Left forelimb (tissue), 1 donor: ENCODE measurements at regions not wholly inside any gene's neighbourhood (a gene's known extent, or its start where the extent isn't known, plus 50 kb on each side); places are given as distances from the start of the nearest gene placed in this dataset.
"Not testable (repeated sequence)": the region's sequence is repeated elsewhere in the genome, so short reads cannot be mapped to it uniquely, and the experiment has no call there.

ENCODE experiments used
- DNase-seq: peaks from one replicate; pipeline ENCODE4 v3.0.0-alpha.2; 2018; ENCODE audit warnings: low spot score

DNA sequence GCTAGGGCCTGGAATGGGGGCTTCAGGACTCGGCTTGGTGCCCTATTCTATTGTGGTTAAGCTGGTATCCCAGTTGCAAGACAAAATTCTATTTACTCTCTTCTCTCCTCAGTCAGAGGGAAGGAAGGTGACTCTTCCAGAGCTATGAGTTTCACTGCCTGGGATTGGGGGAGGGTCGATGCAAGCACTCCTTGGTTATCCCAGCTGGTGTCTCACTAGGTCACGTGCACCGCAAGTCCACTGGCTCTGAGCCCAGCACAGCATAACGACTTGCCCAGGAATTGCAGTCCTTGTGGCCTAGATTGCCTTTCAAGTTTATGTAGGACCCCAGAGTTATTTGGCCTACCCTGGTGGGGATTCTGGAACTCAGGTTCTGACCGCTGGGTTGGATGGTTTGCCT is 958.8 kb downstream of the IGSF11 start:
- DNase-seq, result no peak

DNA sequence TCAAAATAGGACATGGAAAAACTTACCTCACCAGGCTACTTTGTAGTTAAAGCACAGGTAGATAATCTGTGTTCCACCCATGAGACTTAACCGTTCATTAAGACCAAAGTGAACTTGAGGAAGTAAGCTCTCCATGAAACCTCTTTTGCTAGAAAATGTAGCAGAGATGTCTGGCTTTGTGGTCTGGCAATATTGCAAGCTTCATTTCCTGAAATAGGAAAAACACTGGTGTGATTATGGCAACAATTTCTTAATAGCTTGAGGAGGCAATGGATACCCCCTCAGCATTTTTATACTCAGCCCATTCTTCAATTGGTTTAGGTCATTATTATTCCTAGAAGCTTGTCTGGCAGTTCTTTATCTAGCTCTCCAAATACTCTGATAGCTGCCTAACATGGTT is 957.3 kb downstream of the IGSF11 start:
- DNase-seq, result no peak

DNA sequence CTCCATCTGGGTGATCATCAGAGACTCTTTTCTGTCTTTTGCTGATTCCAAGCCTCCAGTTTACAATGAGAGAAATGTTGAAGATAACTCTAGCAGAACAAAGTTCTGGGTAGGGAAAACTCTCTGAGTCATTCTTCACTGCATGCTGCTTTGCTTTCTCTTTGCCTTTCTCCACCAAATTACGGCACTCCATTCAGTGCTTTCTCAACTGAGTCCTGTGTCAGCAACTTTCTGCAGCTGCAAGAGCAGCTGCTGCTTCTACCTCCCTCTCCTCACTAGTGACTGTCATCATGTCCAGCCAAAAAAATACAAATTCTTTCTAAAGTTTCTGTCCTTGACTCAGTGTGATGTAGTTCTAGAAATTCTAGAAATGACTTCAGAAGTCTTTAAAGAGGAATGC is 953.8 kb downstream of the IGSF11 start:
- DNase-seq, result no peak

DNA sequence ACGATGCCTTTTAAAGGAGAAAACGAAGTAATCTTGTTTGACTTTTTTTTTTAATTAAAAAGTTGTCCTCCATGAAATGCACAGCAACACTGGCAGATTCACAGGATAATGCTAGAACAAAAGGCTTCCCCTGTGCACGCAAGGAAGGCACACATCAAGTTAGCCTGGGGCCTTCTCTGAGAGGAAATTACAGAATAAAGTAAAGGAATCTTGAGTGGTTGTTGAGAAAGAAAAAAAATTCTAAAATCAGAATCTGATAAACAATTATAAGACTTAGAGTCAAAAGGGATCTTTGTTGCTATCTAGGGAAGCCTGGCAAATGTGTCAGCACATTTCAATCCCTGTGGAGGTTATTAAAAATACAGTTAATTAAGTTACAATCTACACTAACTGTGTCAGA is 946.0 kb downstream of the IGSF11 start:
- DNase-seq, result no peak

DNA sequence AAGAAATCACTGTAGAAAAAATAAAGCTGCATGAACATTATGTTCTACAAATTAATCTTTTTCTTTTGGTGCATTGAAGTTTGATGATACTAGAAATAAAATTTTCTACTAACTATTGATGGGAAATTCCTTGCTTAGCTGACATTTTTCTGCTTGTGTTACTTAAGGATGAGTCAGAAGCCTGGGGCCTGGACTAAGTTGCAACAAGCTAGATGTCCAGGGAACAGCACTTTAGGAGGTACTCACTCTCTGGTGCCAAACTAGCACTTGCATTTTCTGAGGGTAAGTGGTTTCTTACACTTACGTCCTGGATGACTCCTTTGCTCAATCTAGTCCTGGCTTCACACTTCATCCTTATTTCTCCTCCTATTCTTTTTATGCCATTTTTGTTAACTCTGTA is 945.1 kb downstream of the IGSF11 start:
- DNase-seq, result no peak

DNA sequence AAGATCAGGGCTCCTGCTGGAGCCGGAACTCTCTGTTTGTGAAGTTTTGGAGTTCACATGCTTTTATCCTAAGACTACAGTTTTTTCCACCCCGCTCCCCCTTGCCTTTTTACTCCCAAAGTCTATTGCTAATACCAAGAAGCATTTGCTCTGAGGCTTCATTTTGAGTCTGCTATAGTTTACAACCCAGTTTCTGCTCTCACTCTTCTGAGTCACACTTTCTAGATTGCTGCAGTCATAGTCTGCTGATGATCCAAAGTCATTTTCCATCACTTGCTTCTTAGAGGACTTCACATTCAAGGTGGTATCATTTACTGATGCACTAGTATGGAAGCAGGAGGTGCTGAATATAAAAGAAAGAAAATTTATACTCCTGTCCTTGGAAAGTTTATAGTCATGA is 937.4 kb downstream of the IGSF11 start:
- DNase-seq, result no peak

DNA sequence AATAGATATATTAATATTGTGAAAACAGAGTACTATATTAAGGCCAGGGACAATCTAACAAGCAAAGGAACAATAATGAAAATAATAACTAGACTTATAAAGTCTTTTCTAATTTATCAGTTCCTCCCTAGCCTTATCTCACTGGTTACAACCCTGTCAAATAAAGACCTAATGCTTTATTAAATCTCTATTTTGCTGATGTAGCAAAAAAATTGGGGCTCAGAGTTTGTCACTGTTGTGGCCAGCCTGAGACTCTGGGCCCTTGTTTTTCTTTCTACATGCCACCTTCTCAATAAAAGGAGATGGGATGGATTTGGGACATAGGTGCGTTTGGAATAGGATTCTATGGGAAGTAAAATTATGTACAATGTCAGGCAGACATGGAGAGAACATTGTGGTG is 937.0 kb downstream of the IGSF11 start:
- no peak for DNase-seq

DNA sequence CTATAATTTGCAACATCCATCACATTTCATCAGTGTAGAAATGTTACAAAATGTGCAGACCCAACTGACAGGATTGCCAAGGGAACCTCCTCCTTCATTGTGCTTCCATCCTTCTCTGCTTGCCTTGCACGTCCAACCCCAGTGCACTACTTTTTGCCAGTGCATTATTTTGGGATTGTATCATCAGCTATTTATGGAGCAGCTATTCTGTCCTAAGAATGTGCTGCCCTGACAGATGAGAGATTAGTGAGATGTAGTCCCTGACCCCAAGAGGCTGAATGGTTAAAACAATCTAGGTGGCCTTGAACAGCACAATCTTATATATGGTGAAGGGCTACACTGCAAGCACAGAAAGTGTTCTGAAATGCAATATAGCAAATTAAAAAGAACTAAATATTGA is 935.8 kb downstream of the IGSF11 start:
- DNase-seq, result no peak

DNA sequence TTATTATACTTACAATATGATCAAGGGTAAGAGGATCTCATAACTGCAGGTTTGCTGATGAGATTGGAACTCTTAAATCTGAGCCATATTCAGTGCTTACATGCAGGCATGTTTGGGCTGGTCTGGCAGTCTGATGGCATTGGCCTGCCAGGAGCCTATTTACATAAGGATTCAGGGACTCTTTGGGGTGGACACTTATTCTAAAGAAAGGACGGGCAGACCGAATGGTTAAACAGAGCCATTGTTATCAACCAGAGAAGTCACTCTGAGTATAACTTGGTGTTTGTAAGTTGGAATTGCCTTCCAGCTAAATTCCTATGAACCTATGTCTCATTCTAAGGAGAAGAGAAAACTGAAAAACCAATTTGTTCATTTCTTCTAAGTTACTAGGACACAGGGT is 932.8 kb downstream of the IGSF11 start:
- DNase-seq, result no peak

DNA sequence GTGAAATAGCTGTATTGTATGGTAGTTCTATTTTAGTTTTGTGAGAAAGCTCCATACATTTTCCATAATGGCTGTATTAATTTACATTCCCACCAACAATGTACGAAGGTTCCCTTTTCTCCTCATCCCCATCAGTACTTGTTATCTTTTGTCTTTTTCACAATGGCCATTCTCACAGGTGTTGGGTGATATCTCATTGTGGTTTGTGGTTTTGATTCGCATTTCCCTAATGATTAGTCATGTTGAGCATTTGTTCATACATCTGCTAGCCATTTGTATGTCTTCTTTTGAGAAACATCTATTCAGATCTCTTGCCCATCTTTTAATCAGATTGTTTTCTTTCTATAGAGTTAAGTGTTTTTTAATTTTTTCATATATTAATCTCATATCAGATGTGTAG is 931.9 kb downstream of the IGSF11 start:
- no peak for DNase-seq

DNA sequence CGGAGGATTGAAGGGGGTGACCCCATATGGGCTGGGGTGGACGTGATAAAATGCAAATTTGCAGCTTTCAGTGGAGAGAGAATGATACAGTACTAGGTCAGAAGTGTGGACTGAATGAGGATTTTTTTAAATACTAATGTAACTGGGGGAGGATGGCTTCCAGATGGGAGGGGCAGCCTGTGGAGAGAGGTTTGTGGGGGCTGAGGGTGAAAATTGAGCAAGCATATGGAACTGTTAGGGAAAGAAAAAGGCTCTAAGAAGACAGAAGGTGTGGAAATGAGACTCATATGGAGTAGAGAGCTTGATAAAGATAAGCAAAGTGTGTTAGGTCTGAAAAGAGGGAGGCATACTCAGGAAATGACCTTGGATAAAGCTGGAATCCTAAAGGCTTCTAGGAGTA is 926.4 kb downstream of the IGSF11 start:
- DNase-seq, result no peak

DNA sequence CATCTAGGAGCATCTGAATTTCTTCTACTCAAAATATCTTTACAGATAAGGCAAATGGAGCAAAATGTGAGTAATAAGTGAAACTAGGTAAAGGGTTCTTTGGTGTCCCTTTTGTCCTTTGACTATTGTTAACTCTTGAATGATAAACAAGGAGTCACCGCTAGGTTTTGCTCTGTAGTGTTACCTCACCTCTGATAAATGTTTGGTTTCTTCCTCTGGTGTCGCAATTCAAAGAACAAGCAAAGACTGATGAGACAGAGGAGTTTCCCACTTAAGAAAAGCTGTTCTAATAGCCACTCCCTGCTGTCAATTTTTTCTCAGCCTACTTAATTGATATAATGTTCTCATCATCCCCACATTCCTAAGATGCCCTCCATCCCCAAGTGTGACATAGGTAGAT is 925.9 kb downstream of the IGSF11 start:
- no peak for DNase-seq

DNA sequence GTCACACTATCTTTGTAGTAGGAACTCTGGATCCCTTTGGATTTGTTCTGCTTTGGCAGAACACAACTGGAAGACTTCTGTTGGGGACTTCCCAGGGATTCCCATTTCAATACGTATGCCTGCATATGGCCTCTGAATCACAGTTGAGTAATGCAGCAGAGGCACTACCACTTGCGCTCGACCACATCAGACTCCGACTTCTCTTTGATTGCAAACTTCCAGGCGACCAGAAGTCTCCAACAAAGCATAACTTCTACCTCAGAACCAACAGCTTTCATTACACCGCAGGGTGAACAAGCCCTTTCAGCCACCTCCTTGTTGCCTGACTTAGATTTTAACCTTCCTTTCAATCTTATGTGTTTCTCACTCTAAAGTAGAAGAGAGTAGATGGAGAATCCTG is 924.4 kb downstream of the IGSF11 start:
- DNase-seq, result no peak

DNA sequence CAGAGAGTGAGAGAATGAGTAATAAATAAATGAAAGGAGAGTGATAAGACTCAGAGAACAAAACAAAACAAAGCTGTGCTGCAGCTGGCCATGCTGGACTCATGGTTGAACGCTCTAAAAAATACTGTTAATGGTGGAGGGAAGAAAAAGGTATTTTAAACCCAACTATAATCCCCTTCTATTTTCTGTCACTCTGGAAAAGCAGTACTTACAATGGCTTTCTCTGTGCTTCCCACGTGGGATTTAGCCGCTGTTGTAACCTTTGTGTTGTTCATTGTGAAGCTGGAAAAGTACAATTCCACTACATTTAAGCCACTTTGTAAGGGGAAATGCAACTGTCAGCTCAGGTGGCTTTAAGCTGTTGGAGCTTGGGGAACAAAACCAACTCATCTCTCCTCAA is 917.7 kb downstream of the IGSF11 start:
- DNase-seq, result no peak

DNA sequence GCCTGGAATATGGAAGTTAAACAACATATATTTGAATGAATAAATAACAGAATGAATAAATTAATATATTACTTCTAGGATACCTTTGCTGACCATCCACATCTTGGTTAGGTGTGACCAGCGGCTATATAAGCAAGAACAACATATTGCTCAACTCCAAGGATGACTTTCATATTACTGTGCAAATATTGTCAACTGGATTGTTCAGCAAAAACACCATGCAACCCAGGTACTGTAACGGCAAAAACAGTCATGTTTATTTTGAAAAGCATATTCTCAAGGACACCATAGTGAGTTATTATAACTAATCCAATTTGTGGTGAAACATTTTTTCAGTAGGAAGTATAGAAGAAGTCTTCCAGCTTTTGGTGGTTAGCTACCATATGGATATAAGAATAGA is 907.9 kb downstream of the IGSF11 start:
- DNase-seq, result no peak

DNA sequence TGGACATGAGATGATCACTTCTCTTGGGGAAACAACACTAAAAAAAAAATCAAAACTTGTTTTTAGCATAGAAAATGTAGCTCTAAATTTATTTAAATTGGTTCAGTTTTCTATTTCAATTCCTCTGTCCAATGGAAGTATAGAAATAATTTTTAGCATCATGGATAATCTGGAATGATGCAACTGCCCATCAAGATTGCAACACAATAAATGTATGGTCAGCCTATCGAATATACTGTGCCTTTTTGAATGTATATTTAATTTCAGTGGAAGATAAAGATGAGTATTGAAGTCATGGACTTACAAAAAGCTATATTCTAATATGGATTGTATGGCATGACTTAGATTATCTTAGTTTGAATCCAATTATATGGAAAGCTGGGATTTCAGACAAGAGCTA is 906.7 kb downstream of the IGSF11 start:
- DNase-seq, result no peak

DNA sequence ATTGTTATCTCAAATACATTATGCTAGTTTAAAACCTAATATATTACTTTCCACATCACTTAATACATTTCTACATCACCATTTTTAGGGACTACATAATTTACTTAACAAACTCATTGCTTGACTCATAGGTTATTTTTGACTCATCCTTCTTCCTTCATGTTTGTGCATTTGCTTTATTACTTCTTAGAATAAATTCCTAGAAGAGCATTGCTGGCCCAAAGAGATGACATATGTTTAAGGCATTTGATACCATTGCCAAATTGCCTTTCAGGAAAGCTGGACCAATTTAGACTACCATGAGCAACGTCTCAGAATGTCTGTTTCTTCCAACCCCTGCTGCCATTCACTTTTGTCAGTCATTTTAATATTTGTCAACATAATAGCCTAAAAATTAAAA is 905.8 kb downstream of the IGSF11 start:
- no peak for DNase-seq

DNA sequence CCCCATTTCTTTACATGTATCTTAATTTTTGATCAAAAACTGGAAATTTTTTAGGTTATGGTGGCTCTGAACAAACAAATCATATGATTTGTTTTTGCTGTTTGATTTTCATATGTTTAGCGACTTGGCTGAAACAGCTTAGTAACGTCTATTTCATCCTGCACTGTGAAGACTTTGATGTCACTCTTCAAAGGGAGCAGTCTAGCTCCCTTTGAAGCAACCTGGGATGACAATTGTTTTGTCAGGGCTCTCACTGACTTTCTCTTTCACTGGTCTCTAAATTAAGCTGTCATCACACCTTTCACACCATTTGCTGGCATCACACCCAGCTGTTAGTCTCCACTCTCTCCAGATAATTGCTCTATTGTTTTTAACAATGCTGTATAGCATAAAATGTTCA is 896.9 kb downstream of the IGSF11 start:
- DNase-seq, result no peak

DNA sequence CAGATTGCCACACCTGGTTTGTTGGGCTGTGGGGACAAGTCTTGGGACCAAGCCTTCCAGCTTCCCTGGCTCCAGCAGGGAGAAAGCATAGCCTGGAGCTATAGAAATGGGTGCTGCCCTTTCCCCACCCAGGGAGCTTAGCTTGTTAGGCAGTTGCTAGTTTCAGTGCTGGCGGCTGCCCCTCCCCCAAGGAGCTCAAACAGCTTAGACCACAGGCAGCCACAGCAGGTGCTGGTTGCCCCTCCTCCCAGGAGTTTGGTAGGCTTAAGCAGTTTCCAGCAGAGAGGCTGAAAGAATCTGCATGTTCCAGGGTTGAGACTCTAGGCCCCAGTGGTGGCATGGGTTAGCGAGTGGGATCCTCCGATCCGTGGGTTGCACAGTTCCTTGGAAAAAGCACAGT is 889.7 kb downstream of the IGSF11 start:
- no peak for DNase-seq

DNA sequence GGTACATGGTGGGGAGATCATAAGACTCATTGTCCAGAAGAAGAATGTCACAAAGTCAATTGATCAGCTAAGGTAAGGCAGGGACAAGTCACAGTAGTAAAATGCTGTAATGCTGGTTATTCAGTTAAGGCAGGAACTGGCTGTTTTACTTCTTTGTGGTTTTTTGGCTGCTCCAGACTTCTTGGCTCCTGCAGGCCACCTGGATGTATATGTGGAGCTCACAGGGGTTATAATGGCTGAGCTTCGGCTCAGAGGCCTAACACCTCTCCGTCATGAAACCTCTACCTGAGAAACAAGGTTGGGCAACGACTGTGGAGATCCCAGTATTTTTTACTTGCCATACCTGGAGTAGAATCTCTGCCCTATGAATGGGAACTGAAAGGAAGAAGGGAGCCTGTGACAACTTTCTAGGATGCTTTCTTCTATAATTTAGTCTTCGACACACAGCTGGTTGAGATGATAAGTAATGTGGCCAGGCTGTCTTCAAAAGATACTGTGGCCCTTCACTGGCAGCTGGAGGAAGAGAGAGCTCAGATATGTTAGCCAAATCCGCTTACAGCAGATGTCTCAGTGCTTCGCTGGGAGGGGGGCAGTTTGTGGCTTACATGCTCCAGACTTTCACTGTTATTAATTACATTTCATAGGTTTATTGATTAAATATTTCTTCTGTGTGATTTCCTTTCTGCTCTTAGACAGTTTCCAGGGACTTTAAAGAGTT is 887.8 kb downstream of the IGSF11 start:
- no peak for DNase-seq

DNA sequence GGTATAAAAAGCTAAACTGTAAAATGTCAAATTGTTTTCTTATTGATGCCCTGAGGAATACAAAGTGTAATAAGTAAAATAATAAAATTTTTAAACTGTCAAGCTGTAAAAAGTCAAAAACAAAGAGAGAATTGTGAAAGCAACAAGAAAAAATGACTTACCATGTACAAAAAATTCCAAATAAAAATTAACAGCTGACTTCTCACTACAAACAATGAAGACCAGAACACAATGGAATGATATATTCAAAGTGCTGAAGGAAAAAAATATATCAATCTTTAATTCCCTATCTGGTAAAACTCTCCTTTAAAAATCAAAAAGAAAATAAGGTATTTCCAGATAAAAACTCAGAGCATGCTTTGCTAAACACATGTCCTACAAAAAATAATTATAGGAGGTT is 883.5 kb downstream of the IGSF11 start:
- DNase-seq, result no peak

DNA sequence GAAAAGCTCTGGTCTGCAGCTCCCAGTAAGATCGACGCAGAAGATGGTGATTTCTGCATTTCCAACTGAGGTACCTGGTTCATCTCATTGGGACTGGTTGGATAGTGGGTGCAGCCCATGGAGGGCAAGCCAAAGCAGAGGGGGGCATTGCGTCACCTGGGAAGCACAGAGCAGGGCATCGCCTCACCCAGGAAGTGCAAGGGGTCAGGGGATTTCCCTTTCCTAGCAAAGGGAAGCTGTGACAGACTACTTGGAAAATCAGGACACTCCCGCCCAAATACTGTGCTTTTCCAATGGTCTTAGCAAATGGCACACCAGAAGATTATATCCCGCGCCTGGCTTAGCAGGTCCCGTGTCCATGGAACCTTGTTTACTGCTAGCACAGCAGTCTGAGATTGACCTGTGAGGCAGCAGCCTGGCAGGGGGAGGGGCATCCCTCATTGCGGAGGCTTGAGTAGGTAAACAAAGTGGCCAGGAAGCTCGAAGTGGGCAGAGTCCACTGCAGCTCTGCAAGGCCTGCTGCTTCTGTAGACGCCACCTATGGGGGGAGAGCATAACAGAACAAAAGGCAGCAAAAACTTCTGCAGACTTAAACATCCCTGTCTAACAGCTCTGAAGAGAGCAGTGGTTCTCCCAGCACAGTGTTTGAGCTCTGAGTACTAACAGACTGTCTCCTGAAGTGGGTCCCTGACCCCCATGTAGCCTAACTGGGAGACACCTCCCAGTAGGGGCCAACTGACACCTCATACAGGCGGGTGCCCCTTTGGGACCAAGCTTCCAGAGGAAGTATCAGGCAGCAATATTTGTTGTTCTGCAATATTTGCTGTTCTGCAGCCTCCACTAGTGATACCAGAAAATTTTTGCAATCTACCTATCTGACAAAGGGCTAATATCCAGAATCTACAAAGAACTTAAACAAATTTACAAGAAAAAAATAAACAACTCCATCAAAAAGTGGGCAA is 871.7 kb downstream of the IGSF11 start:
- DNase-seq, result not testable (repeated sequence)

DNA sequence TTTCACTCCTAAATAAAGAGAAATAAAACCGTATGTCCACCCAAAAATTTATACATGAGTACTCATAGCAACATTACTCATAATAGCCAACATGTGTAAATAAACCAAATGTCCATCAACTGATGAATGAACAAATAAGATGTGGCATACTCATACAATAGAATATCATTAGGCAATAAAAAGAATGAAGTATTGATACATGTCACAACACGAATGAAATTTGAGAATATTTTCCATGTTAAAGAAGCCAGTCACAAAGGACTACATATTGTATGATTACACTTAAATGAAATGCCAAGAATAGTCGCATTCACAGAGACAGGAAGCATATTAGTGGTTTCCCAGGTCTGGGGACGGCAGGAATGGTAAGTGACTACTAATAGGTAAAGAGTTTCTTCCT is 869.2 kb downstream of the IGSF11 start:
- DNase-seq, result no peak

DNA sequence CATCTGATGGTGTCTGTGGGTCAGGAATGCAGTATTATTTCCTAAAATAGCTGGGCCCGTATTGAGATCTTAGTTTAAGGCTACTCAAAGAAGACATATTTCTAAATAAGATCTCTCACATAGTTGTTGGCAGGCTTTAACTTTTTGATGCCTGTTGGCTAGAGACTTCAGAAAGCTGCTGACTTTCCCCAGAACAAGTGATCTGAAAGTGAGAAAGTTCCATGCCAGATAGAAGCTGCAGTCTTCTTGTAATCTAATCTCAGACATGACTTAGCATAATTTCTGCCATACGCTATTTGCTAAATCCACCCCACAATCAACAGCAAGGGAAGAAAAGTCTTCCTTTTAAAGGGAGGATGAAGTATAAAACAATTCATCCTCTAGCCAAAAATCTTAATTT is 867.1 kb downstream of the IGSF11 start:
- DNase-seq, result no peak
